Endothelial cell of hepatic sinusoid (primary cell): ENCODE measurements at regions not wholly inside any gene's neighbourhood (a gene's known extent, or its start where the extent isn't known, plus 50 kb on each side); places are given as distances from the start of the nearest gene placed in this dataset.

Source experiments
- in situ Hi-C: cut with HindIII; loops from 2 replicates; pipeline ENCODE4 v1.10.0; 2017; ENCODE audit warnings: low sequenced_read_pairs

DNA sequence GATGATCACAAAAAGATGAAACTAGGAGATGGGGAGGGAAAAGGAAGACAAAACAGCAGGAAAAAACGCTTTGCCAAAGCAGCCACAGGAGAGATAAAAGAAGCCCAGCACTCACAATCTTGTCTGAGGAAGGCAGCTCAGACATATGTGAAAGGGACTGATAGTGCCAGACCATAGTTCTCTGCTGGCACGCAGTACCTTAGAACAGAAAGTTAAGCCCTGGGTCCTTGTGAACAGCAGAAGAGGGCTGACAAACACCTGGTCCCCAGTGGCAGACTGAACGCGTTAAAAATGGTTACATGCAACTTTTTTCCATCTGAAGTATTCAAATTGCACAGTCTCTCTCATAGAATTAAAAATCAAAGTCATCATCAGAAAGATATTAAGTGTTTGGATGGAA, 433.2 kb upstream of the ADAMTS5 start:
- in situ Hi-C loops, result no loop called here

DNA sequence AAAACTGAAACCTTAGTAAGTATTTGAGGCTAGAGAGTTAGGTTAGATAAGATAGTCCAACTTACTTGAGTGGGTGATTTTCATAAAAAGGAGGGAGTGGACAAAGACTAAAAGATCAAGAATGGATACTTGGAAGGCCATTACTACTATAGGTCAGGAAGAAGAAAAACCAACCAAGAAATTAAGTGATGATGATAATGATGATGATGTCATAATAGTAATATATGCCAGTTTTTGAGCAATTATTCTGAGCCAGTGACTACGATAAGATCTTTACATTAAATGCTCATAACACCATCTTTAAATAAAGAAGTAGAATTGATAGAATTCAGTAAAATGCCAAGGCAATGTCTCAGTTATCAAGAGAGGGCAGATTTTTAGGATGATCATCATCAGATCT, 430.7 kb upstream of the ADAMTS5 start:
- in situ Hi-C loops, result no loop called here

DNA sequence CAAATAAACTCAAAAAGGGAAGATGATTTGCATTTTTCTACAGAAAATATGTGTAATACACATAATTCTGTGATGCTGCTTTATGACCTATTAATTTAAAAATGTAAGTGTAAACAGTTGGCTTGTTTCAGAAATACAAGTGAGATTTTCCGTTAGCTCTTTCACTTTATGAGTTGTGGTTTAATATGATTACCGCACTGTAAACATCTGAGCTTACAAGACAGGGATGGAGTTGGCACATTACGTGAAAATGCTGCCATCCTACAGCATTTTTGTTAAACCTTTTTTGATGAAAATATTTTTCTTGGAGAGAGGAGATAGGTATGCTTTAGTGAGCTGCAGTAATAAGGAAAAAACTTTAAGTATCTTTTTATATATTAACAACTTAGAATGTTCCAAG, 426.8 kb upstream of the ADAMTS5 start:
- in situ Hi-C loops, result no loop called here

DNA sequence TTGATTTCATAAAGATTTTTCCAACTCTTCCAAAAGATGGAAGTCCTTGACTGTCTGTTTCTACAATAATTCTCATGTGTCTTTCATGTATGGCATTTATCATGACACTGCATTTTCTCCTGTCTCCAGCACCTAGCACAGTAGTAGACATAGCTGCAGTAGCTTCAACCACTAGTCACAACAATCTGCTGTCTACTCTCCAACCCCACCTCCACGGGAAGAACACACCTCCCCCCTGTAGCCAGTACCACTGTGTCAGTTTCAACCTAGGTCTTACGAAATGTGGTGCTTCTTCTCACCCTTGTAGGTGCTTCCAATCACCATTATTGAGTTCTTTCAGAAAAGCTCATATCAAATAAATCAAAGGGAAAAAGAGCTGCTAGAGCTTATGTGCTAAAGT, 425.1 kb upstream of the ADAMTS5 start:
- in situ Hi-C loops, result no loop called here

DNA sequence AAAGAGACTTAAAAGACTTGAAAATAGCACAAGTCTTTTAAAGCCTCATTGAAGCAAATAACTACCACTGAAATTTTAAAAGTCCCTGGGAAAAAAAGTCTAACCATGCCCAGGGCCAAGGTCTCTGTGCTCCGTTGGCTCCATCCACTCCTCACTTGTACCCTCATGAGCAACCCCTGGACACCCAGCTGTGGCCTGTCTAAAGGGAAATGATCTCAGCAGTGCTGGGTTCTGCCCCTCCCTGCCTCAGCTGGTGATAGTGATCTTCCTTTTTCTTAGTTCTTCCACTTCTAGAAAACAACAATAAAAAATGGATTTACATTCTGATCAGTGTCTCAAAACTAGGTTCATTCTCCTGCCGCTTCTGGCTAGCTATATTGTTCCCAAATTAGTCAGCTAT, 423.5 kb upstream of the ADAMTS5 start:
- in situ Hi-C loops, result no loop called here

DNA sequence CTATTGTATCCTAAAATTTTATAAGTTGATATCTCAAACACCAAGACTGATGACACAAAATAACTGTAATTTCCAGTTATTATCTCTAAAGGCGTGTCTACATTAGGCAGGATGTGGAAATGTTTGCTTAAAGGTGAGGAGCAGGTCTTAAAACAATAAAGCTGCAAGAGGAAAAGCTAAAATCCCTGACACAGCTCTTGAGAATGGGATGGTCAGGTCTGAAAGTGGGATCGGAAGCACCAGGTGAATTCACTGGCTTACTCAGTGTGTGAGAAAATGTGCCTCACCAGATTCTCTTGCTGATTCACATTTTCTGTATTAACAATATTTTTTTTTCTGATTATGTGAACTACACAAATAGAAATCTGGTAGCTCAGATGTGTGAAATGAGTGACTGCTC, 421.9 kb upstream of the ADAMTS5 start:
- in situ Hi-C loops, result no loop called here

DNA sequence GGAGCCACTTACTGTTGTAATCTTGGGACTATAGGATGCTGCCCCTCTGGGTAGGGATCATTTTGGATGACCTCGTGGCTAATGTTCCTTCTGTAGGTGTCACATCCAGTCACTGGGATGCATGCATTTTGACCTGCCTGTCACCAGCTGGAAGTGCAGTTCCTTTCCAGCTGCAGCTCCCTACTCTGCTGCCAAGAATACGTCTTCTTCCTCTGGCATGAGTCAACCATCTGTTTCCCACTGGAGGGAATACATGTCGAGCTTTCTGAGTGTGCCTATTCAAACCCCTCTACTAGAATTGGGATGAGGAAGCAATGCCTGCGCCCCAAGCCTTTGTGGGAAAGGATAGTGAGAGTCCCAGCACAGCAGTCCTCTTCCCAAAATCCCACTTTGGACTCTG, 415.5 kb upstream of the ADAMTS5 start:
- in situ Hi-C loops, result no loop called here

DNA sequence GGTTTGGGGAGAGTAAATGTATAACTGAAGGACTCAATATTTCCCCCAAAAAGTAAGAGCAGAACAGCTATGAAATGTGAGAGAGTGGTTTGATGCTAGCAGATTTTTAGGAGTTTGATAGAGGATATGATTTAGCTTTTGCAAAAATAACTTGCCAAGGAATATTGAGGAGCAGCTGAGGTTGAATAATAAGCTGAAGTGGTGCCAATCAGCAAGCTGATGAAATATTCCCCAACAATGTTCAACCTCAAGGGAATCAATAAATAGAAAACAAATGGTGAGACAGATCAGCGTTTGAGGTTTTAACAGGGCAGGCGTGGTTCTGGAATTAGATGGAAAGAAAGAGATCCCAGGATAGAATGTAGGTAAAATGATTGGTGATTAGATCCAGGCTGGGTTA, 413.4 kb upstream of the ADAMTS5 start:
- in situ Hi-C loops, result no loop called here

DNA sequence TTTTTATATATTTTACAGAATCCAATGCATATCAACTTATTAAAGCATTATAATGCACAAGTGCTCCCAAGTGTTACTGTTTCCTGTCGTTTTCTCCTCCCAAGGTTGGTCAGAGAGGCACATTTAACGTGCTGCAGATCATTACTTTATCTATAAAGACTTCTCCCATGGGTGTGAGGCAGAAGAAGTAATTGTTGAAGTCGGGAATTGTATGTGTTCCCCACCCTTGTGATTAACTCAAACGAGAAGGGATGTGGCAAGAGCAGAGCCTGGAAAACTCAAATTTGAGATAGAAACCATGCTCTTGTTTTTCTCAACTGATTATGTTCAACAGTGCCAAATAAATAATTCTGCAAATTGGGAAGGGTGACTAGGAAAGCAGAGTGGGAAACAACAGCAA, 412.5 kb upstream of the ADAMTS5 start:
- in situ Hi-C loops, result no loop called here

DNA sequence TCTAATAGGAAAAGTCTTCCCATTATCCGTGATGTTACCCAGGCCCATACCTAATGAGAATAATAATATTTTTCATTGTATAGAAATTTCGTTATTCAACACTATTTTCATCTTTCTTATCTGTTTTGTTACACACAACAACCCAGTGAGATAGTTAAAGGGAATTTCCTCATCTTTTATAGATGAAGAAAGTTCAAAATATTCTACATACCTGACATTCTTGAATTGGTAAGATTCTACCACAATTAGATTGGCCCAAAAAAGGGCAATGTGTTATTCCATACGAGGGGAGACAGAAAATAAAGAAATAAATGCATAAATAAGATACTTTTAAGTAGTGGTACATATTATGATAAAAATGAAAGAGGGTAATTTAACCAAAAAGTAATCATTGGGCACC, 405.5 kb upstream of the ADAMTS5 start:
- in situ Hi-C loops, result no loop called here

DNA sequence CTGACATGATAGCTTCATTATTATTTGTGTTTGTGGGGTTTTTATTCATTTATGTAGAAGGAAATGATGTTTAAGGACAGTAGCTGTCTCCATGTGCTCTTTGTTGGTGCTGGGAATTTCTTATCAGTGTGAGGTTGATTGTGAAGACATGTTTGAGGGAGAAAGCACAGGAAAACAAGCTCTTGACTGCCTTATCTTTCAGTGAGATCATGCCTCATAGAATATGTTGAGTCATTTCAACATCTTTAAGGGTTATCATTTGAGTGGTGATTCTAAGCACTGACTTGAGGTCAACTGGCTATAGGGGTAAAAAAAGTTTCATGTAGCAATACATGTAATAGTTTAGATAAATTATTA, 405.1 kb upstream of the ADAMTS5 start:
- in situ Hi-C loops, result no loop called here

DNA sequence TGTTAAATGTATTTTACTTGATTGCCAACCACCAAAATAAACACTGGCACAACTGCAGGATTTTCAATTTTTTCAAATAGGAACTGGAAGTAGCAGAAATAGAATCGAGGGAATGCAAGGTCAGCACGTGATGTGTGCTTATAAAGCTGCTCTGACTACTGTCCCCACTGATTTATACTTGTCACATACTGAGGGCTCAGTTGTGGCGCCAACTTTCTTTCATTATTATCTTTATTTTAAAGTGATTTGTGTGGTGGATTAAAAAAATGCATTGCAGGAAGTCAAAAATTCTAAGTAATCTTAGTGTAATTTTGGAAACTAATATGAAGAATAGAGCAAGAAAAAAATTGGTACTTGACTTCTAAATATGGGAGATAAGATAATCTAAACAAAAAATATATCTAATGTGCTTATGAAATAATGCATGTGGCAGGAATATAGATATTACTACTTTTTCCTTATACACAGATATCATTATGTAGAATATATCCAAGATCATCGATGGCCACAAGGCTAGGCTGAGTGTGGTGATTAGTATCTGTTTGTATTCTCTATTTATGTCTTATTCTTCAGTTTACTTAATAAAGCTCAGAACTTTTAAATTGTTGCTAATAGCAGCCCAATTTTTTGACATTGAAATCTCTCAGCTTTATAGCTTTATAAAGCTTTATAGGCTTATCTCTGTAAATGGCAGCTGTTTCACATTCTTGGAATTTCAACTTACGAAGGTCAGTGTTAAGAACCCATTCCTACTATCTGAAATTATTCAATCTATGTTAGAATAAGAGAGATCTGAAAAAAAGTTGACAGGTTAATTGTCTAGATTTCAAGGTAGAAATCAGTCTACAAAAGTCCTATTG, 404.5 kb upstream of the ADAMTS5 start:
- in situ Hi-C loops, result no loop called here

DNA sequence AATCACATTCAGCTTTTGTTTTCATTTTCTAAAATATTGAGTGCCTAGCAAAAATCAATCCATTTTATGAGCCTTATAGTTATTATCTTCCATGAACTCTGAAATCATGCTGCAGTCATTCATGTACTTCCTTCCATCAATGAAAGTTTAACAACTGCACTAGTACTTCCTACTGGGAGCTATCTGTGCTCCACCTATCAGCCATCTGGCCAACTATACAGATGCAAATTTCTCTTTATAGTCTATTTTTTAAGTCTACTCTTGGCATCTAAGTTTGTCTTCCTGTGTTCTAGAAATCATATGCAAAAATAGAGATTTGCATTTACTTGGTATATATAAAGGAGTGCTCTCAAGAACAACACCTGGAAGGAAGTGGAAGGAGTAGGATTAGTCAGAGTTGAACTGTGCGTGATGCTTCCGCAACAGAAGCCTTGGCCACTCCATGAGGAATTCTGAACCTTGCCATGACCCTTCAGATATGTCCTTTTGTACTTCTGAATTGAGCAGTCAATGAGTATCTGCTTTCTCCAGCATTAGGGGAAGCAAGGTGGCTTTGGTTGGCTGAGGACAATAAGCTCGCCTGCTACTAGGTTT, 403.2 kb upstream of the ADAMTS5 start:
- in situ Hi-C loops, result no loop called here

DNA sequence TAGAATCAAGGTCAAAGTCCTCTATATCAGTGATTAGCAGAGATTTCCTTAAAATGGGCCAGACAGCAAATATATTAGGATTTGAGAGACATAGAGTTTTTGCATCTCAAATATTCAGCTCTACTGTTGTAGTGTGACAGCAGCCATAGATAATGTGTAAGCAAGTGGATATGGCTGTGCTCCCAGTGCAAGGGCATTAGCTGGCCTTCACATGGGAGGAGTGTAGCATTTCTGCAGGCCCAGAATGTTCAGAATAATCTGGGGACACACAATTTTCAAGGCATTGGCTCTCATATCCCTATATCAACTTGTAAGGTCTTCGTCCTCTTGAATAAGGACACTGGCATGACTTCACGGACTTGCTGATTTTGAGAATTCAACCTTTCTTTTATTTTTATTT, 402.3 kb upstream of the ADAMTS5 start:
- in situ Hi-C loops, result no loop called here

DNA sequence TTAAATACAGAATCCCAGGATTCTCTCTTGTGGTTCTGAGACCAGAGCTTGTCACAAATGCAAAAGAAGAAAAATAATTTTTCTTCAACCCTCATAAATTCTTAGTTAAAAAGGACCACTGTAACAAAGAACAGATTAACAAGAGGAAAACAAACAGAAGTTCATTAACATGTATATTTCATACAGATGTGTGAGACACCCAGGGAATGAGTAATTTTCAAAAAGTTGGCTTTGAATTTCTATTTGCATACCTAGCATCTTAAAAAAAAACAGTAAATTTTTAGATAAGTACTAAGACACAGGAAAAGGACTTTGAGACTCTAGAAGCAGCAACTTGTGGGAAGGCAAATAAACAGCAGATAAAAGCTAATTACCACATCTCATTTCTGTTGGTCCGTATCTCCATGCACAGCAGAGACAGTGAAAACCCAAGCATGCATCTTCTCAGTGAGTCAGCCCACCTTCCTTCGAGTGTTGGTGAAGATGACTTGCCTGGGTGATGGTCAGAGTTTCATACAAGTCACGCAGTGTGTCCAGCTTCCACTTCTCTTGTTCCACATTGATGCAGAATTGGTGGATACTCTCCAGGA, 399.9 kb upstream of the ADAMTS5 start:
- in situ Hi-C loops, result no loop called here

DNA sequence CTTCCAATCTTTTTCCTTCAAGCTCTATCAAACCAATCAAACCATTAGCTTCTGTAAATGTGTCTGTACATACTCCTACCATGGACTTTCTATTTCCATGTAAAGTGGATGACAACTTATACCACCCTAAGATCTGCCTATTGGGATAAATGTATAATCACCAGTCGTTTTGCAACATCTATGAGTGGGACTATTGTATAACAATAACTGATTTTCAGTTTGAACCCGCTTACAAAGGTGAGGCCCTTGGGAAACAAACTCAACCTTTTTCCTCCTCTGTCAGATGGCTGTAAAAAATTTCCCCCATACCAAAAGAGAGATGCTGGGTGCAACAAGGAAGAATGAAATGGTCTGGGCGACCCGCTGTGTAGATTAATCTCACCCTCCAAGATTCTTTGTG, 399.1 kb upstream of the ADAMTS5 start:
- in situ Hi-C loops, result no loop called here

DNA sequence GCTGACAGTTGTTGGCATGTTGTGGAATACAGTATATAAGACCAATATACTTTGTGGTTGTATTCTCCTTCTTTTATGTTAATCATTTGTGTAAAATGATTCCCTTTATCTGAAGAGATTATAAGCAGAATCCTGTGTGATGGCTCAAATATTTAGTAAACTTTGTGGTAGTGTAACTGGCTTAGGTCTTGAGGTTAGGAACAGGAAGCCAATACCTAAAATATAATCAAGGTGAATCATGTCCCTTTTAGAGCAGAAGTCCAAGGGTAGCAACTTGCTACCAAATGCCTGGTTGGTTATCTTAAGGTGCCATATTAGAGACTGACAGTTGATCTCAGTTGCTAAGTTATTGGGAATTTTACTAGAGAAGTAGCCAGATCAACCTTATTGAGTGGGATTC, 398.5 kb upstream of the ADAMTS5 start:
- in situ Hi-C loops, result no loop called here

DNA sequence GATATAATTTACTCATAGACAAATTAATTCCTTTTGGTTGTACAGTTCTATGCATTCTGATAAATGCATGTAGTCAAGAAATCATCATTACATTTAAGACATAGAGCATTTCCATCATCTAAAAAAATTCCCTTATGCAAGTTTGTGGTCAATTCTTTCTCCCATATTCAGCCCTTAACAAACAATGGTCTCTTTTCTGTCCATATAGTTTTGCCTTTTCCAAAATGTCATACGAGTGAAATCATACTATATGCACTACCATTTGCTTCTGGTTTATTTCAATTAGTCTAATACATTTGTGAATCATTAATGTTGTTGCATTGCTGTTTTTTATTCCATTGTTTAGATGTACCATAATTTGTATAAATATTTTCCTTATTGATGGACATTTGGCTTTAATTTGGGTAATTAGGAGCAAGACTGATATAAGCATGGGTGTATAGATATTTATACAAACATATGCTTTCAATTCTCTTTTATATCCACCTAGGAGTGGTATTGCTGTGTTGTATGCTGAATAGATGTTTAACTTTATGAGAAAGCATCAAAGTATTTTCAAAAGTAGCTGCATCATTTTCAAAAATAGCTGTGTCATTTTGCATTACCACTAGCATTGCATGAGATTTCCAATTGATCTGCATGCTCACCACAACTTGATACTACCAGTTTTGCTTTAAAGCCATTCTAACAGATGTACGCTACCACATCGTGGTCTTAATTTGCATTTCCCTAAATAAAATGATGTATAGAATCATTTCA, 397.0 kb upstream of the ADAMTS5 start:
- in situ Hi-C loops, result no loop called here

DNA sequence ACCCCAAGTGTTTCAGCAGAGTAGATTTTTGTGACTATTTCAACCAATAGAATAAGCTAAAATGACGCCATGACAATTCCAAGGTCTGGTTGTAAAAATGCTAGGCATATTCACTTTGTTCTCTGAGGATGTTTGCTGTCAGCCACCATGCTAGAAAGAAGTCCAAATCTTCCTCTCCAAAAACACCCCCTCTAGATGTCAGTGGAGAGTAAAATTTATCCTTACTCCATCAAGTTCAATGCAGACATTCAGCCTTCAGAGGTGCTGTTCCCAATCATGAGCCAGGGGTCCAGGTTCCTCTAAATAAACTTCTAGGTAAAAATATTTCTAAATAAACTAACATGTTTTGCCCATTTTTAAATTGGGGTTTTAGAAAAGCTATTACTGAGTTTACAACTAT, 395.4 kb upstream of the ADAMTS5 start:
- in situ Hi-C loops, result no loop called here

DNA sequence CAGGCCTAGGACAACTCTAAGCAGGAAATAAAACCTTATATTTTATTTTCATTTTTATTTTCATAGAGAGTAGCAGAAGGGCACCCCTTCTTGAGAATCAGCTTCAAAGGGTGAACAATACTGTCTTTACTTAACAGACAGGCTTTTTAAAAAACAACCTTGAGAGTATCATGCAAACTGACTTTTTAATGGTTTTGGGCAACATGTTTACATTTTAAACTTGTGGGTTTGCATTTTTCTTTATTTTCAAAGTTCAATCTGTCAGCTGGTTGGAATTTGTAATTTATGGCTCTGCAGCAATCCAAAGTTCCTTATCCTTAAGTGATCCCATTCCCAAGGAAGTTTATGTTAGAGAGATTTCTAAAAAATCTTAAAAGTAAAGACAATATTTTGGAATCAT, 392.3 kb upstream of the ADAMTS5 start:
- in situ Hi-C loops, result no loop called here

DNA sequence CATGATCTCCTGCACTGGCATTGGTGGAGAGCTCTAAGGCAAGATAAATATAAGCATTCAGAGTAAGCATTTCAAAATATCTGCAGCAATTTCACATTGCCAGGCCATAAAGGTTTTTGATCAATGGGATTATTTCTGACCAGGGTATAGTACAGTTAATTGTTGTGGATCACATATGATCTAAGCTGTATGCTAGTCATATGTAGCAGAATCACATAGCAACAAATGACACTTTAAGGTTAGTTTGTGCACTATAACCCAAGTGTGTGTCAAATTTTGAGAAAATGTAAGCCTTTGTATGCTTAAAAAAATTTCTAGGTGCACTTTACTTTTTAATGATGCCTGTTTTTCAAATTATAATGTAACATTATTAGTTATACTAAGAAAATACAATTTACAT, 386.0 kb upstream of the ADAMTS5 start:
- in situ Hi-C loops, result no loop called here

DNA sequence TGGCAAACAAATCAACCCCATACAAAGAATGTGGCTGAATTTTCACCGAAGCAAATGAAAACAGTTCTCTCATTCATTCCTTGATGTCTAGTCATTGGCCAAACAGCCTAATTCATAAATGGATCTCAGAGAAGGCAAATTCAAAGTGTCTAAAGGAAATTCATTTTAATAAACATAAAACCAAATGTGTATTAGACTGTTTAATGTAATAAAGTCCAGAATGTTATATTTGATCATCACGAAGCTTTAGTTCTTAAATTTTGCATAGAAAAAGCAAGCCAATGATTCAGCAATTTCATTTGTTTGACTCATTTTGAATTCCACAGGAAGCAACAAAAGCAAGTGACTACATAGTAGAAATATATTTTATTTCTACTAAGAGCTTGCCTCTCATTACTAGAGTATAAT, 379.2 kb upstream of the ADAMTS5 start:
- in situ Hi-C loops, result no loop called here
